ENCODE measurements at regions not wholly inside any gene's neighbourhood (a gene's known extent, or its start where the extent isn't known, plus 50 kb on each side); places are given as distances from the start of the nearest gene placed in this dataset.

GRCh38 chr3:56933803-56934202, 126.7 kb upstream of the SPATA12 start:
- H3K36me3 Mint-ChIP-seq = peaks cover 6% of the 10 kb centered on the region
- H3K27me3 Mint-ChIP-seq (ENCODE audit: low read depth) = no peaks in the 10 kb centered on the region
- ChIA-PET POLR2A (no interaction called here), CTCF (interaction anchor here (0.9 kb wide), 1 partner anchor 55 kb away, joined by 3 read pairs; no protein-coding TSS in a partner anchor)
- DNase-seq (ENCODE audit: low spot score) = no peak
- peaks cover 10% of the 10 kb centered on the region for H3K9me3 Mint-ChIP-seq
- H3K4me3 Mint-ChIP-seq = no peak overlapping the region
- H3K27ac Mint-ChIP-seq = no peak overlapping the region
- no peak for ATAC-seq
- peaks cover 12% of the 10 kb centered on the region for H3K4me1 Mint-ChIP-seq
- TF ChIP-seq ETV6 (CRISPR knock-in tag; IDR thresholded peaks at IDR 0.05) (no peak), ZNF671 (CRISPR knock-in tag; IDR thresholded peaks at IDR 0.05) (no peak), IRF1 (CRISPR knock-in tag; IDR thresholded peaks at IDR 0.05) (no peak)

- TF ChIP-seq PREB (CRISPR knock-in tag; IDR thresholded peaks at IDR 0.05; ENCODE audit: borderline replicate concordance) (no peak), JAZF1 (CRISPR knock-in tag; IDR thresholded peaks at IDR 0.05) (no peak), SP1 (CRISPR knock-in tag; conservative IDR thresholded peaks at IDR 0.05) (no peak), ZNF219 (CRISPR knock-in tag; IDR thresholded peaks at IDR 0.05; ENCODE audit: borderline replicate concordance) (no peak), PRDM15 (CRISPR knock-in tag; IDR thresholded peaks at IDR 0.05) (no peak), ATF6 (CRISPR knock-in tag; IDR thresholded peaks at IDR 0.05) (no peak), ZNF532 (CRISPR knock-in tag; IDR thresholded peaks at IDR 0.05; ENCODE audit: borderline replicate concordance) (no peak), CBFB (CRISPR knock-in tag; IDR thresholded peaks at IDR 0.05; ENCODE audit: low read depth) (no peak), NR1H2 (CRISPR knock-in tag; IDR thresholded peaks at IDR 0.05) (no peak), MYBL2 (CRISPR knock-in tag; IDR thresholded peaks at IDR 0.05) (no peak)
- DNase-seq (ENCODE audit: low spot score) (no peak), ATAC-seq (no peak)
- H3K9me3 Mint-ChIP-seq = peaks cover 10% of the 10 kb centered on the region
- peaks cover 6% of the 10 kb centered on the region for H3K36me3 Mint-ChIP-seq
- H3K4me1 Mint-ChIP-seq = peaks cover 21% of the 10 kb centered on the region
- POLR2A ChIA-PET = no interaction called here
- CTCF ChIA-PET = no interaction called here
- no peaks in the 10 kb centered on the region for H3K27me3 Mint-ChIP-seq (ENCODE audit: low read depth)
- no peak overlapping the region for H3K4me3 Mint-ChIP-seq
- H3K27ac Mint-ChIP-seq = no peak overlapping the region
These were observed 127.6 kb upstream of the SPATA12 start for GRCh38 chr3:56932866-56933265.
